Uterus (tissue), 2 donors: ENCODE measurements at regions not wholly inside any gene's neighbourhood (a gene's known extent, or its start where the extent isn't known, plus 50 kb on each side); places are given as distances from the start of the nearest gene placed in this dataset.

Experiments used
- CTCF ChIP-seq, 4 experiments: fragments of 200-600 bp in 2 of 4; fragments of 450-650 bp in 2 of 4; sonication (generic) in 2 of 4; IDR thresholded peaks; one replicate each; pipeline ENCODE4 v1.5.1; 2016 to 2019; ENCODE audit warnings: antibody characterized with exemption in 4 of 4, mild to moderate bottlenecking in 2 of 4, moderate library complexity in 1 of 4
- POLR2A ChIP-seq, 2 donors: fragments of 450-650 bp; IDR thresholded peaks; one replicate each; pipeline ENCODE4 v1.6.1; 2016; ENCODE audit warnings: antibody characterized with exemption in 2 of 2, mild to moderate bottlenecking in 1 of 2, moderate library complexity in 1 of 2

- TF ChIP-seq CTCF (IDR thresholded peaks at IDR 0.05) (no peak), POLR2A (IDR thresholded peaks at IDR 0.05) (no peak)
Observed at GRCh38 chr4:30790998-30791397, 70.8 kb downstream of the PCDH7 start.
